HCT116 (cell line): ENCODE measurements at regions not wholly inside any gene's neighbourhood (a gene's known extent, or its start where the extent isn't known, plus 50 kb on each side); places are given as distances from the start of the nearest gene placed in this dataset.

Source experiments
- ATAC-seq: fragments of 200-7000 bp; cut with Tn5 transposase; 2 replicates; pipeline ENCODE4 v1.9.1; 2020; ENCODE audit warnings: mild to moderate bottlenecking, moderate library complexity
- BruUV-seq: library from RNA; stranded (reverse); fragments of 400-500 nt; replicated peaks from 2 replicates; lab custom pipeline; 2021; lab: Mats Ljungman, UMichigan
- CTCF ChIA-PET: fragments of 300-600 bp; sonication (Branson Sonifier 250); formaldehyde crosslinking; loops from one replicate; lab custom pipeline; 2021; ENCODE audit warnings: antibody characterized with exemption; lab: Charles Lee
- POLR2A ChIA-PET: fragments of 300-600, 350-600 bp; sonication (Branson Sonifier 250); formaldehyde crosslinking; loops from one replicate; lab custom pipeline; 2021; ENCODE audit warnings: antibody characterized with exemption; lab: Charles Lee
- RAD21 ChIA-PET, 2 experiments: fragments of 300-600 bp; sonication (Branson Sonifier 250); formaldehyde crosslinking; loops; one replicate each; lab custom pipeline; 2023; ENCODE audit warnings: low total read pairs in 2 of 2; ENCODE audit not compliant: uncharacterized antibody in 2 of 2, unreplicated experiment in 2 of 2, low non-redundant PET in 1 of 2; lab: Charles Lee
- DNase-seq: peaks from one replicate; pipeline ENCODE4 v3.0.0-alpha.2; 2010; ENCODE audit warnings: low read depth, low spot score
- H2AFZ ChIP-seq: fragments of 200-600 bp; shearing (Covaris generic), sonication (generic); 2 replicates; pipeline ENCODE4 v1.6.1; 2017; ENCODE audit warnings: low read depth, mixed run types, mixed read lengths, antibody characterized with exemption, low read length; ENCODE audit not compliant: poor library complexity, severe bottlenecking
- H3K27ac ChIP-seq: 2 replicates; pipeline ENCODE4 v1.5.1; 2012; ENCODE audit warnings: low read depth, low read length
- H3K27me3 ChIP-seq: fragments of 200-600 bp; sonication (generic); 2 replicates; pipeline ENCODE4 v1.6.1; 2016; ENCODE audit warnings: mixed run types, low read length, mixed read lengths; ENCODE audit not compliant: insufficient read depth
- H3K36me3 ChIP-seq, 2 experiments: fragments of 200-500 bp in 1 of 2; fragments of 200-600 bp in 1 of 2; sonication (Bioruptor generic) in 1 of 2; sonication (generic) in 1 of 2; 2 replicates each; pipeline versions ENCODE4 v1.5.1 to v1.6.1; 2014 to 2016; ENCODE audit warnings: low read length in 2 of 2, inconsistent platforms in 1 of 2, mixed read lengths in 1 of 2, mixed run types in 1 of 2; ENCODE audit not compliant: insufficient read depth in 2 of 2, control insufficient read depth in 1 of 2
- H3K4me1 ChIP-seq, 2 experiments: fragments of 200-600 bp in 1 of 2; sonication (generic) in 1 of 2; 2 replicates each; pipeline versions ENCODE4 v1.5.1 to v1.6.1; 2012 to 2017; ENCODE audit warnings: low read length in 2 of 2, inconsistent platforms in 1 of 2, mild to moderate bottlenecking in 1 of 2, mixed read lengths in 1 of 2, mixed run types in 1 of 2, moderate library complexity in 1 of 2; ENCODE audit not compliant: insufficient read depth in 2 of 2, control insufficient read depth in 1 of 2
- H3K4me2 ChIP-seq: fragments of 200-600 bp; sonication (generic); 2 replicates; pipeline ENCODE4 v1.6.1; 2017; ENCODE audit warnings: mixed run types, low read length, mixed read lengths
- H3K4me3 ChIP-seq, 2 experiments: fragments of 200-600 bp in 1 of 2; sonication (generic) in 1 of 2; replicated peaks in 1 of 2; 2 replicates each; pipeline ENCODE4 v1.5.1; 2011 to 2016; ENCODE audit warnings: low read length in 2 of 2, control low read depth in 1 of 2, low read depth in 1 of 2, mild to moderate bottlenecking in 1 of 2, mixed read lengths in 1 of 2, mixed run types in 1 of 2
- H3K79me2 ChIP-seq: fragments of 200-600 bp; sonication (generic); 2 replicates; pipeline ENCODE4 v1.6.1; 2017; ENCODE audit warnings: mild to moderate bottlenecking, mixed run types, low read length, moderate library complexity, mixed read lengths; ENCODE audit not compliant: insufficient read depth
- H3K9ac ChIP-seq: fragments of 200-600 bp; sonication (generic); 2 replicates; pipeline ENCODE4 v1.6.1; 2016; ENCODE audit warnings: low read length, mixed read lengths
- H3K9me2 ChIP-seq: fragments of 200-600 bp; sonication (generic), shearing (Covaris generic); 2 replicates; pipeline ENCODE4 v1.6.1; 2017; ENCODE audit warnings: mixed run types, mild to moderate bottlenecking, moderate library complexity; ENCODE audit not compliant: insufficient read depth
- H3K9me3 ChIP-seq, 2 experiments: fragments of 200-500 bp in 1 of 2; fragments of 200-600 bp in 1 of 2; sonication (Bioruptor generic) in 1 of 2; sonication (generic) in 1 of 2; 2 replicates each; pipeline ENCODE4 v1.6.1; 2014 to 2017; ENCODE audit warnings: low read length in 2 of 2, mixed read lengths in 2 of 2, inconsistent platforms in 1 of 2, low read depth in 1 of 2, mild to moderate bottlenecking in 1 of 2, mixed run types in 1 of 2, moderate library complexity in 1 of 2; ENCODE audit not compliant: control insufficient read depth in 1 of 2, insufficient read depth in 1 of 2
- H4K20me1 ChIP-seq: fragments of 200-600 bp; sonication (generic), shearing (Covaris generic); 2 replicates; pipeline ENCODE4 v1.6.1; 2017; ENCODE audit warnings: mixed run types, mild to moderate bottlenecking, moderate library complexity; ENCODE audit not compliant: insufficient read depth
- CBX3 ChIP-seq: IDR thresholded peaks from 2 replicates; pipeline ENCODE4 v1.6.1; 2012; ENCODE audit warnings: low read depth
- ELF1 ChIP-seq: IDR thresholded peaks from 2 replicates; pipeline ENCODE4 v1.6.1; 2012; ENCODE audit warnings: low read depth, borderline replicate concordance
- EZH2 ChIP-seq: fragments of 200-600 bp; sonication (generic); IDR thresholded peaks from 2 replicates; pipeline ENCODE4 v1.6.1; 2017; ENCODE audit warnings: antibody characterized with exemption, mixed run types
- EZH2phosphoT487 ChIP-seq: fragments of 200-600 bp; IDR thresholded peaks from 2 replicates; pipeline ENCODE4 v1.6.1; 2018; ENCODE audit warnings: antibody characterized with exemption, borderline replicate concordance
- FOSL1 ChIP-seq: IDR thresholded peaks from 2 replicates; pipeline ENCODE4 v1.6.1; 2012; ENCODE audit warnings: low read depth
- POLR2A ChIP-seq: IDR thresholded peaks from 2 replicates; pipeline ENCODE4 v1.7.0; 2011; ENCODE audit warnings: borderline replicate concordance; ENCODE audit not compliant: insufficient read depth, insufficient read length; ENCODE audit errors: extremely low read depth
- POLR2AphosphoS5 ChIP-seq: IDR thresholded peaks from 2 replicates; pipeline ENCODE4 v1.6.1; 2011; ENCODE audit warnings: mild to moderate bottlenecking, low read depth, low read length, moderate library complexity
- RAD21 ChIP-seq: IDR thresholded peaks from 2 replicates; pipeline ENCODE4 v1.6.1; 2012; ENCODE audit warnings: low read depth, mild to moderate bottlenecking
- SP1 ChIP-seq: IDR thresholded peaks from 2 replicates; pipeline ENCODE4 v1.6.1; 2012; ENCODE audit warnings: low read depth
- TCF7L2 ChIP-seq: IDR thresholded peaks from 2 replicates; pipeline ENCODE4 v1.7.0; 2011; ENCODE audit warnings: borderline replicate concordance, inconsistent platforms; ENCODE audit not compliant: insufficient read depth, insufficient read length; ENCODE audit errors: extremely low read depth
- YY1 ChIP-seq: IDR thresholded peaks from 2 replicates; pipeline ENCODE4 v1.6.1; 2011; ENCODE audit warnings: low read length, low read depth, moderate library complexity, mild to moderate bottlenecking; ENCODE audit not compliant: insufficient replicate concordance; ENCODE audit errors: extremely low read depth
- ZFX ChIP-seq: fragments of 450-650 bp; IDR thresholded peaks from 2 replicates; pipeline ENCODE4 v1.6.1; 2017
- ZNF274 ChIP-seq: fragments of 200-500 bp; sonication (Bioruptor generic); IDR thresholded peaks from 2 replicates; pipeline ENCODE4 v1.6.1; 2014; ENCODE audit warnings: mild to moderate bottlenecking, low read depth, low read length, inconsistent platforms
- intact Hi-C: fragments of 100-400 bp; cut with micrococcal nuclease; formaldehyde crosslinking; loops from 2 replicates; pipeline ENCODE4 v1.10.0; 2022
- TF ChIP-seq, protein P1 (sequence below): IDR thresholded peaks from 2 replicates; pipeline ENCODE4 v1.6.1; 2012
- TF ChIP-seq, protein P2 (sequence below), 3 experiments: fragments of 200-600 bp in 1 of 3; sonication (generic) in 1 of 3; IDR thresholded peaks in 2 of 3; conservative IDR thresholded peaks in 1 of 3; 2 replicates each; pipeline ENCODE4 v1.5.1; 2012 to 2017; ENCODE audit warnings: low read depth in 2 of 3, low read length in 2 of 3, antibody characterized with exemption in 1 of 3, borderline replicate concordance in 1 of 3, control low read depth in 1 of 3, mild to moderate bottlenecking in 1 of 3, mixed read lengths in 1 of 3, mixed run types in 1 of 3, moderate library complexity in 1 of 3; ENCODE audit not compliant: insufficient read depth in 1 of 3
- TF ChIP-seq, protein P3 (sequence below): IDR thresholded peaks from 2 replicates; pipeline ENCODE4 v1.6.1; 2011; ENCODE audit warnings: mild to moderate bottlenecking, low read length, moderate library complexity; ENCODE audit not compliant: insufficient replicate concordance; ENCODE audit errors: extremely low read depth

DNA sequence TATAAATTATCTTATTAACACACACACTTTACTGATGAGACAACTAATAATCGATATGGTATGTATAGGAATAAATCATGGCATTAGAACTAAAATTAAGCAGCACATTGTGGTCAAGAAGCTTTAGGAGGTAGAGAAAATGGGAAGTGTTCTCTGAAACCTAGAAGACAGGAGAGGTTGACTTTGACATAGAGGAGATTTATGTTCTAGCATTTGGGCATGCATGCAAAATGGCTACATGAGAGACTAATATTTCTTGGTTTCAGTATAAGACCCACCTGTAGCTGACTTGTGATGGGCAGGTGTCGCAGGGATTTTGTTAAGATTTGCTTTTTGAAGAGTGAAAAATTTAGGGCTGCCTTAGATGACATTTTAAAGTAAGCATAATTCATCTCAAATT is 209.7 kb upstream of the POU1F1 start:
- TF ChIP-seq POLR2A (no peak), TCF7L2 (no peak), EZH2 (no peak), YY1 (no peak), ELF1 (no peak), EZH2phosphoT487 (no peak), CBX3 (no peak), POLR2AphosphoS5 (no peak), ZNF274 (no peak), ZFX (no peak), SP1 (no peak), RAD21 (no peak), FOSL1 (no peak)
- TF ChIP-seq, protein P1, sequence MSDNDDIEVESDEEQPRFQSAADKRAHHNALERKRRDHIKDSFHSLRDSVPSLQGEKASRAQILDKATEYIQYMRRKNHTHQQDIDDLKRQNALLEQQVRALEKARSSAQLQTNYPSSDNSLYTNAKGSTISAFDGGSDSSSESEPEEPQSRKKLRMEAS, result no peak
- TF ChIP-seq, protein P2, sequence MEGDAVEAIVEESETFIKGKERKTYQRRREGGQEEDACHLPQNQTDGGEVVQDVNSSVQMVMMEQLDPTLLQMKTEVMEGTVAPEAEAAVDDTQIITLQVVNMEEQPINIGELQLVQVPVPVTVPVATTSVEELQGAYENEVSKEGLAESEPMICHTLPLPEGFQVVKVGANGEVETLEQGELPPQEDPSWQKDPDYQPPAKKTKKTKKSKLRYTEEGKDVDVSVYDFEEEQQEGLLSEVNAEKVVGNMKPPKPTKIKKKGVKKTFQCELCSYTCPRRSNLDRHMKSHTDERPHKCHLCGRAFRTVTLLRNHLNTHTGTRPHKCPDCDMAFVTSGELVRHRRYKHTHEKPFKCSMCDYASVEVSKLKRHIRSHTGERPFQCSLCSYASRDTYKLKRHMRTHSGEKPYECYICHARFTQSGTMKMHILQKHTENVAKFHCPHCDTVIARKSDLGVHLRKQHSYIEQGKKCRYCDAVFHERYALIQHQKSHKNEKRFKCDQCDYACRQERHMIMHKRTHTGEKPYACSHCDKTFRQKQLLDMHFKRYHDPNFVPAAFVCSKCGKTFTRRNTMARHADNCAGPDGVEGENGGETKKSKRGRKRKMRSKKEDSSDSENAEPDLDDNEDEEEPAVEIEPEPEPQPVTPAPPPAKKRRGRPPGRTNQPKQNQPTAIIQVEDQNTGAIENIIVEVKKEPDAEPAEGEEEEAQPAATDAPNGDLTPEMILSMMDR (IDR thresholded peaks at IDR 0.05 in 2 of 3, conservative IDR thresholded peaks at IDR 0.05 in 1 of 3; ENCODE audit: borderline replicate concordance in 1 of 3, insufficient read depth in 1 of 3, low read depth in 2 of 3, low read length in 2 of 3), result no peak
- TF ChIP-seq, protein P3, sequence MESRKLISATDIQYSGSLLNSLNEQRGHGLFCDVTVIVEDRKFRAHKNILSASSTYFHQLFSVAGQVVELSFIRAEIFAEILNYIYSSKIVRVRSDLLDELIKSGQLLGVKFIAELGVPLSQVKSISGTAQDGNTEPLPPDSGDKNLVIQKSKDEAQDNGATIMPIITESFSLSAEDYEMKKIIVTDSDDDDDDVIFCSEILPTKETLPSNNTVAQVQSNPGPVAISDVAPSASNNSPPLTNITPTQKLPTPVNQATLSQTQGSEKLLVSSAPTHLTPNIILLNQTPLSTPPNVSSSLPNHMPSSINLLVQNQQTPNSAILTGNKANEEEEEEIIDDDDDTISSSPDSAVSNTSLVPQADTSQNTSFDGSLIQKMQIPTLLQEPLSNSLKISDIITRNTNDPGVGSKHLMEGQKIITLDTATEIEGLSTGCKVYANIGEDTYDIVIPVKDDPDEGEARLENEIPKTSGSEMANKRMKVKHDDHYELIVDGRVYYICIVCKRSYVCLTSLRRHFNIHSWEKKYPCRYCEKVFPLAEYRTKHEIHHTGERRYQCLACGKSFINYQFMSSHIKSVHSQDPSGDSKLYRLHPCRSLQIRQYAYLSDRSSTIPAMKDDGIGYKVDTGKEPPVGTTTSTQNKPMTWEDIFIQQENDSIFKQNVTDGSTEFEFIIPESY, result no peak

More for the DNA sequence above, 209.7 kb upstream of the POU1F1 start:
- H3K9me2 ChIP-seq, result no peaks in the 10 kb centered on the region
- POLR2A ChIA-PET, result no interaction called here
- H3K36me3 ChIP-seq, result no peaks in the 10 kb centered on the region
- H3K4me1 ChIP-seq, result no peaks in the 10 kb centered on the region
- intact Hi-C loops, result no loop called here
- no peaks in the 10 kb centered on the region for H4K20me1 ChIP-seq
- ATAC-seq (no peak), DNase-seq (no peak)
- H3K27me3 ChIP-seq, result no peaks in the 10 kb centered on the region
- no peaks in the 10 kb centered on the region for H3K79me2 ChIP-seq
- RAD21 ChIA-PET, result no interaction called here
- H3K27ac ChIP-seq, result no peak overlapping the region
- no TSS peak for BruUV-seq
- CTCF ChIA-PET, result no interaction called here
- no peak overlapping the region for H3K9ac ChIP-seq
- H3K9me3 ChIP-seq, result no peaks in the 10 kb centered on the region
- no peak overlapping the region for H3K4me2 ChIP-seq
- H2AFZ ChIP-seq, result no peak overlapping the region
- no peak overlapping the region for H3K4me3 ChIP-seq
